ENCODE measurements at regions not wholly inside any gene's neighbourhood (a gene's known extent, or its start where the extent isn't known, plus 50 kb on each side); places are given as distances from the start of the nearest gene placed in this dataset.
"Not testable (repeated sequence)": the region's sequence is repeated elsewhere in the genome, so short reads cannot be mapped to it uniquely, and the experiment has no call there.

DNA sequence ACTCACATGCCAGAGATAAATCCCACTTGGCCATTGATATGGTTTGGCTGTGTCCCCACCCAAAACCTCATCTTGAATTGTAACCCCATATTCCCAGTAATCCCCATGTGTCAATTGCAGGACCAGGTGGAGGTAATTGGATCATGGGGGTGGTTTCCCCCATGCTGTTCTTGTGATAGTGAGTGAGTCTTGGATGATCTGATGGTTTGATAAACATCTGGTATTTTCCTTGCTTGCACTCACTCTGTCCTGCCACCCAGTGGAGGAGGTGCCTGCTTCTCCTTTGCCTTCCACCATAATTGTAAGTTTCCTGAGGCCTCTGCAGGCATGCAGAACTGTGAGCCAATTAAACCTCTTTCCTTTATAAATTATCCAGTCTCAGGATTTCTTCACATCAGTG lies 50.4 kb upstream of the B3GAT2 start:
- not testable (repeated sequence) for DNase-seq (ENCODE audit: low read depth)
- peaks cover 21% of the 10 kb centered on the region for H3K9me3 ChIP-seq (ENCODE audit: control insufficient read depth, low read length)

DNA sequence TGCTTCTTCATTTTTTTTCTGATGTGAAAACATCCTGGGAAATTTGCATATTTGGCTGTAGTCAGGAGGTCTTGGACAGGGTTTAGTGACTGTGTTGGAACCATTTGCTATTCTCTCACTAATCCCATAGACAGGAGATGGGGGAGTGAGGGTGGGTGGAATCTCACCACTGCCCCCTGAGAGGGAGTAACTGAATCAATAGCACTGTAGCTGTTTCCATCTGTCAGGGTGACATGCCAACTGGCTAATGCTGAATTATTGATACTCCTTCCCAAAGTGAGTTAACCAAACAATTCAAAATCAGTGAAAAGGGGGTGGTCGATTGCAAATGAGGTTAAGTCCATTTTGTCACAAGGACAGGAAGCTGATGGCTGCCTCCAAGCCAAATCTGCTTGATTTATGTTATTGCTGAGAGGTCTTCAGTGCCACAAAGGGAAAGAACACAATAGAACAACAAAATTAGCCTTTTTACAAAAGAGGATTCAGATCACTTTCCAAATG lies 55.1 kb upstream of the B3GAT2 start:
- peaks cover 24% of the 10 kb centered on the region for H3K27me3 ChIP-seq (replicated peaks; ENCODE audit: control insufficient read depth, insufficient read depth, low read length)
- H3K4me1 ChIP-seq (ENCODE audit: control insufficient read depth, insufficient read depth, low read length): no peaks in the 10 kb centered on the region
- no peak overlapping the region for H3K9ac ChIP-seq (ENCODE audit: low read length)
- no peaks in the 10 kb centered on the region for H3K36me3 ChIP-seq (ENCODE audit: control insufficient read depth, insufficient read depth, low read length, severe bottlenecking)
- H3K4me3 ChIP-seq (ENCODE audit: low read length): no peak overlapping the region
- DNase-seq (ENCODE audit: low read depth): no peak
- peaks cover 6% of the 10 kb centered on the region for H3K9me3 ChIP-seq (ENCODE audit: control insufficient read depth, low read length)

More for the DNA sequence above, 50.4 kb upstream of the B3GAT2 start:
- H3K36me3 ChIP-seq (ENCODE audit: control insufficient read depth, insufficient read depth, low read length, severe bottlenecking); H3K4me1 ChIP-seq (ENCODE audit: control insufficient read depth, insufficient read depth, low read length); H3K9ac ChIP-seq (ENCODE audit: low read length); H3K4me3 ChIP-seq (ENCODE audit: low read length): not testable (repeated sequence)
- peaks cover 19% of the 10 kb centered on the region for H3K27me3 ChIP-seq (replicated peaks; ENCODE audit: control insufficient read depth, insufficient read depth, low read length)

DNA sequence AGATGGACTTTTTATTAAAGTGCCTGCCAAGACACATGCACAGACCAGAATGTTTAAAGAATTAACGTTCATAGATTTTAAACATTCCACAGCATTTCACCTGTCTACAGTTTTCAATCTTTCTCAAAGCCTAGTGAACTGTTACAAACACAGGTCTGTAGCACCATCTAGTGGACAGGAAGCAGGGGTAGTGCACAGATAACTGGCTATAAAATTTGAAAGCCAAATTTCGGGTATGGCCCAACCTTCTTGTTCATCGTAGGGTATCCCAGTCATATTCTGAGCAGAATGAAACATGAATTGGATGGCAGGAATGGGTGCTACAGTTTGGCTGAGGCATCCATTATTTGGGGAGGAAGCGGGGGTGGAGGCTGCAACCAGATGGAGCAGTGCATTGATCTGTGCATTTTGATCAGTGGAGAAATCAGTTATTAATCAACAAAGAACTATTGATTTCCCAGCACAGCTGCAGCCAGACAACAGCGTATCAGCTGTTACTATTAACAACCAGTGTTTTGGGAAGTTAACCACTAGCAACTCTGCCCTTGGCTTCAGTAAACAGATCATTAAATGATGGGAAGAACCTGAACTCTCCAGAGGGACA lies 56.1 kb upstream of the B3GAT2 start:
- no peak overlapping the region for H3K4me3 ChIP-seq (ENCODE audit: low read length)
- no peaks in the 10 kb centered on the region for H3K4me1 ChIP-seq (ENCODE audit: control insufficient read depth, insufficient read depth, low read length)
- no peaks in the 10 kb centered on the region for H3K36me3 ChIP-seq (ENCODE audit: control insufficient read depth, insufficient read depth, low read length, severe bottlenecking)
- H3K9ac ChIP-seq (ENCODE audit: low read length): no peak overlapping the region
- H3K27me3 ChIP-seq (replicated peaks; ENCODE audit: control insufficient read depth, insufficient read depth, low read length): peaks cover 24% of the 10 kb centered on the region
- peaks cover 6% of the 10 kb centered on the region for H3K9me3 ChIP-seq (ENCODE audit: control insufficient read depth, low read length)
- DNase-seq (ENCODE audit: low read depth): peak; percentile 71

DNA sequence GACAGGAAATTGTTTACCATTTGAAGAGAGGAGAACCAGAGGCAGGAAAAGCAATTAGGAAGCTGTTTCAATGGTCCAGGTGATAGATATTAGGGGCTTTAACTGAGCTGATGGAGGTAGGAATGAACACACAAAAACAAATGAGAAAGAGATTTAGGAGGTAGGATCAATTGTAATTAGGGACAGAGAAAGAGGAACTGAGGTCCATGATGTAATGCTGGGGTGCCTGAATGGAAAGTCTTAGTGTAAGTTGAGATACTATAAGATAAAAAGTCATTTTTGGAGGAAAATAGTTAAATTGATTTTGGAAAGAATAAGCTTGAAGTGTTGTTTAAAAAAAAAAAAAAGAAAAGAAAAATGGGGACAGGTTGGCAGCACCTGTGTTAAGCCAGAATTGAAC lies 58.5 kb upstream of the B3GAT2 start:
- Histone ChIP-seq H3K36me3 (ENCODE audit: control insufficient read depth, insufficient read depth, low read length, severe bottlenecking) (no peaks in the 10 kb centered on the region), H3K9me3 (ENCODE audit: control insufficient read depth, low read length) (no peaks in the 10 kb centered on the region), H3K9ac (ENCODE audit: low read length) (no peak overlapping the region), H3K4me1 (ENCODE audit: control insufficient read depth, insufficient read depth, low read length) (no peaks in the 10 kb centered on the region), H3K4me3 (ENCODE audit: low read length) (no peak overlapping the region), H3K27me3 (replicated peaks; ENCODE audit: control insufficient read depth, insufficient read depth, low read length) (peaks cover 22% of the 10 kb centered on the region)
- DNase-seq (ENCODE audit: low read depth): no peak

DNA sequence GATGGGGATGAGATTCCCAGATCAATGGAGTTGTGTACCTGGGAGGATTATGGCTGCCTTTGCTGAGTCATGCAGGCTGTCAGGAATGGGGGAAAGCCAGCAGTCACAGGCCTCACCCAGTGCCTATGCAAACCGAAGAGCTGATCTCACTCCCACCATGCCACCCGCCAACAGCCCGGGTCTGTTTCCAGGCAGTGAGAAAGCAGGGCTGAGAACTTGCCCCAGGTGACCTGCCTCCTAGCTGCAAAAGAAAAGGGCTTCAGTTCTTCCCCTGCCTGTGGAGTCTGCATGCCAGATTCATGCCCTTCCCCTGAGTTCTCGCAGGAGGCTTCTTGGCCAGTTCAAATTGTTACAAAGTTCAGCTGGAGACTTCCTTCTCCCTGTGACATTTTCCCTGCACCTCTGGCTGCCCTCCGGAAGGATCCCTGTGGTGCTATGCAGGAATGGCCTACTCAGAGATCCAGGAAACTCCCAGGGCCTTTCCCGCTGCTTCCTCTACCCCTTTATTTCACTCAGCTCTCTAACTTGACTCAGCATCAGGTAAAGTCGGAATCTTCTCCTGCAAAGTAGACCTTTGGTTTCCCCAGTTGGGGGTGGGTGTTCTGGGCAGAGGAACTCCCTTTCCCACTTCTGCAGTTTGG lies 71.5 kb upstream of the B3GAT2 start:
- H3K9me3 ChIP-seq (ENCODE audit: control insufficient read depth, low read length): no peaks in the 10 kb centered on the region
- H3K4me3 ChIP-seq (ENCODE audit: low read length): no peak overlapping the region
- no peak overlapping the region for H3K9ac ChIP-seq (ENCODE audit: low read length)
- DNase-seq (ENCODE audit: low read depth): no peak
- no peaks in the 10 kb centered on the region for H3K36me3 ChIP-seq (ENCODE audit: control insufficient read depth, insufficient read depth, low read length, severe bottlenecking)
- no peaks in the 10 kb centered on the region for H3K27me3 ChIP-seq (replicated peaks; ENCODE audit: control insufficient read depth, insufficient read depth, low read length)
- peaks cover 4% of the 10 kb centered on the region for H3K4me1 ChIP-seq (ENCODE audit: control insufficient read depth, insufficient read depth, low read length)

DNA sequence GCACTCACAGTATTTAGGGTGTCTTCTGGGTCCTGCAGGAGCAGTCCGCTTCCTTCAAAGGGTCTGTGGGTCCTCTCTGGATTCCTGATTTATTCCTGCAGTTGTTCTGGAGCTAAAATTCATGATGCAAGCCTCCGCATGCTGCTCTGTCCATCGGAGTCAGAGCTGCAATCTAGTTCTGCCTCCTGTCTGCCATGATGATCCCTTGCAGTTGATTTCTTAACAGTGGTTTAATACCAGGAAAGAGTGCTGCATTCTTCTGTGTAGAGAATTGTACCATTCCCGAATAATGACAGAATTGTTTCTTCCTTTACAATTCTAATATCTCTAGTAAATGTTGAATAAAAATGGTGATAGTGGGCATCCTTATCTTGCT lies 72.0 kb upstream of the B3GAT2 start:
- Histone ChIP-seq H3K36me3 (ENCODE audit: control insufficient read depth, insufficient read depth, low read length, severe bottlenecking) (no peaks in the 10 kb centered on the region), H3K4me3 (ENCODE audit: low read length) (no peak overlapping the region), H3K4me1 (ENCODE audit: control insufficient read depth, insufficient read depth, low read length) (peaks cover 4% of the 10 kb centered on the region), H3K9ac (ENCODE audit: low read length) (no peak overlapping the region), H3K9me3 (ENCODE audit: control insufficient read depth, low read length) (no peaks in the 10 kb centered on the region), H3K27me3 (replicated peaks; ENCODE audit: control insufficient read depth, insufficient read depth, low read length) (no peaks in the 10 kb centered on the region)
- DNase-seq (ENCODE audit: low read depth): no peak

DNA sequence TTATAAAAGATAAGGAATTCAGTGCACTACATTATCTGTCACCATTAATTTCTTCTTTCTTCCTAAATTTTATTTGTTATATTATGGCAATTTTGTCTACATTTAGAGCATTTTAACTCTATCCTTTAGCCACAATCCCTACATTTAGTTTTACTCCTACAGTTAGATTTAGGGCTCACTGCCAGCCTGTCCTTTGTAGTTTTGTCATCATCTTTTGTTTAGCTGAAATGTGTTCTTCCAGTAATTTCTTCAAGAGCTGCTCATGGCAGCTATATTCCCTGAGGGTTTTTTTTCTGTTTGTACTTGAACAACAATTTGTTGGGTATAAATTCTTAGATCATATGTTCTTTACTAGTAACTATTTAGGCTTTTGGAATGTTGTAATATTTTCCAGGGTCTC lies 72.7 kb upstream of the B3GAT2 start:
- H3K4me3 ChIP-seq (ENCODE audit: low read length): no peak overlapping the region
- no peaks in the 10 kb centered on the region for H3K36me3 ChIP-seq (ENCODE audit: control insufficient read depth, insufficient read depth, low read length, severe bottlenecking)
- H3K4me1 ChIP-seq (ENCODE audit: control insufficient read depth, insufficient read depth, low read length): peaks cover 4% of the 10 kb centered on the region
- no peaks in the 10 kb centered on the region for H3K9me3 ChIP-seq (ENCODE audit: control insufficient read depth, low read length)
- H3K27me3 ChIP-seq (replicated peaks; ENCODE audit: control insufficient read depth, insufficient read depth, low read length): no peaks in the 10 kb centered on the region
- DNase-seq (ENCODE audit: low read depth): no peak
- no peak overlapping the region for H3K9ac ChIP-seq (ENCODE audit: low read length)

DNA sequence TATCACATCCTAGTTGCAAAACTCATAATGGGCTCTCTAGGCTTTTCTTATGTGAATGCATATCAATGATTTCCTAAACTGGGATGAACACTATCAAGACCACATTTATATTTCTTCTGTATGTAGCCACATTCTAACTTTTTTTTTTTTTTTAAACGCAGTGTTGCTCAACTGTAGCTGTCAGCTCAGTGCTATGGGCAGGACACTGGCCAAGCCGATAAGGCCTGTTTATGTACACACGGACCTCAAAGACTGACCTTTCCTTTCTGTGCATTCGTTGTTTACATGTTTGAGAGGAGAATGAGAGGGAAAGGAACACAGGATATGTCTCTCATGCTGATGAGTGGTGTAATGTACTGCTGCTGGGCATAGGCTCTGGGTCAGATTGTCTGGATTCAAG lies 75.1 kb upstream of the B3GAT2 start:
- H3K27me3 ChIP-seq (replicated peaks; ENCODE audit: control insufficient read depth, insufficient read depth, low read length): no peaks in the 10 kb centered on the region
- H3K4me1 ChIP-seq (ENCODE audit: control insufficient read depth, insufficient read depth, low read length): peaks cover 4% of the 10 kb centered on the region
- H3K4me3 ChIP-seq (ENCODE audit: low read length): no peak overlapping the region
- no peak overlapping the region for H3K9ac ChIP-seq (ENCODE audit: low read length)
- no peak for DNase-seq (ENCODE audit: low read depth)
- no peaks in the 10 kb centered on the region for H3K36me3 ChIP-seq (ENCODE audit: control insufficient read depth, insufficient read depth, low read length, severe bottlenecking)
- no peaks in the 10 kb centered on the region for H3K9me3 ChIP-seq (ENCODE audit: control insufficient read depth, low read length)

DNA sequence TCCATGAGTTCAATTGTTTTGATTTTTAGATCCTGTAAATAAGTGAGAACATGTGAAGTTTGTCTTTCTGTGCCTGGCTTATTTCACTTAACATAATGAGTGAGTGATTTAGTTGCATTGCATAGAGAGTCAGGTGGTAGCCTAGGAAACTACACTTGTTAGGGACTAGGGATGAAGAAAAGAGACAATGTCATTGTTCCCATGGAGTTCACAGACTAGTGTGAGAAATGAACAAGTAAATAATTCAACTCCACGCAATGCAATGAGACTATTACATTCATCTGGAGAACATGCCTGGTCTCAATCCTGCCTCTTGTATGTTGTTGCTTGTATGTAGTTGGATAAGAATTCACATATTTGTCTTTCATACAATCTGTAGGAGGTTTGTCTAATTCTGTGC lies 76.3 kb upstream of the B3GAT2 start:
- no peaks in the 10 kb centered on the region for H3K27me3 ChIP-seq (replicated peaks; ENCODE audit: control insufficient read depth, insufficient read depth, low read length)
- no peak for DNase-seq (ENCODE audit: low read depth)
- no peaks in the 10 kb centered on the region for H3K36me3 ChIP-seq (ENCODE audit: control insufficient read depth, insufficient read depth, low read length, severe bottlenecking)
- no peaks in the 10 kb centered on the region for H3K9me3 ChIP-seq (ENCODE audit: control insufficient read depth, low read length)
- H3K4me3 ChIP-seq (ENCODE audit: low read length): no peak overlapping the region
- no peak overlapping the region for H3K9ac ChIP-seq (ENCODE audit: low read length)
- peaks cover 4% of the 10 kb centered on the region for H3K4me1 ChIP-seq (ENCODE audit: control insufficient read depth, insufficient read depth, low read length)

DNA sequence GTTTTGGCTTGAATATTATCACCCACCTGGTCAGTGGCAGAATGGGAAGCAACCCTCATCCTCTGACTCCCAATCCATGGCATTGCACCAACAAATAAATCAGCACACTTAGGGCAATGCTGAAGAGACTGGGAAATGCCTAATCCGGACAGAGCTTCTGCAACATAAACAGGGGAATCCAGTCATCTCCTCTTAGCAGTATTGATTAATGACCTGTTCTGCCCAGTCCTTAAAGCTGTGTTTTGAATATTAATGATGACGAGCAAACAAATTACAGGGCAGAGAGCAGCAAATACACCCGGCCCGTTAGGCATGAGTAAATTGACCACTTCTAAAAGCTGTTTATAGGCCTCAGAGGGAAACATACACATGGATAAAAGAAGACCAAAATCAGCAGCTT lies 77.0 kb upstream of the B3GAT2 start:
- DNase-seq (ENCODE audit: low read depth): no peak
- no peaks in the 10 kb centered on the region for H3K9me3 ChIP-seq (ENCODE audit: control insufficient read depth, low read length)
- H3K27me3 ChIP-seq (replicated peaks; ENCODE audit: control insufficient read depth, insufficient read depth, low read length): peaks cover 7% of the 10 kb centered on the region
- peaks cover 4% of the 10 kb centered on the region for H3K4me1 ChIP-seq (ENCODE audit: control insufficient read depth, insufficient read depth, low read length)
- no peaks in the 10 kb centered on the region for H3K36me3 ChIP-seq (ENCODE audit: control insufficient read depth, insufficient read depth, low read length, severe bottlenecking)
- no peak overlapping the region for H3K4me3 ChIP-seq (ENCODE audit: low read length)
- H3K9ac ChIP-seq (ENCODE audit: low read length): no peak overlapping the region

DNA sequence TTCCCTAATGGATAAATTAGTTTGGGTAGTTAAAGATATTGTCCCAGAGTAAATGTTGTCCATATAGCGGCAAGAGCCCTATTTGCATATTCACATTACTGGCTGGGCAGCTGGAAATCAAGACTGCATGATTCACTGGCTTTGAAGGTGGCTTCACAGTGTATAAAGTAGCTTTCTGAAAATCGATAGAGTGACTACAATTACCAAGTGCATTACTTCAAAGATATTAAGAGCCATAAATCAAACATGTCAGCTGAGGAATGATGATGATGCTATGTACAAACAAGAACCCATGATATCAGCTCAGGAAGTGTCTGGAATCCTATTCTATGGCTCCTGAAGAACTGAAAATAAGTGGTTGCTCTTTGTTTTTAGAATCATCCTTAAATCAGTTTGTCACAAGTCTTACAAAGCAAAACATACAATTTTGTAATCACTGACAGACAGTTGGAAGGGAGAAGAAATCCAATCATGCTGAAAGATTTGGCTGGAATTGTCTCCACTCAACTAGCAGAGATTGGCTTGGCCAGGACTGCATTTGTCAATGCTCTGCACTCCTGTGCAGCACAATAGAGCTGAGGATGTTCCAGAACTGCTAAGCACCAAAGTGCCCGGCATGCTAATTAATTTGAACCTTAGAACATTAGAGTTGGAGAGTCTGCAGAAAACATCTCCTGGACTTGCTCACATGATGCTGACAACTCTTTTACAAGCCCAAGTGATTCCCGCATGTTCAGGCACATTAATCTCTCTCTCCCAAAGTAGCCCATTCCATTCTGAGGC lies 77.9 kb upstream of the B3GAT2 start:
- Histone ChIP-seq H3K4me3 (ENCODE audit: low read length) (no peak overlapping the region), H3K4me1 (ENCODE audit: control insufficient read depth, insufficient read depth, low read length) (peaks cover 4% of the 10 kb centered on the region), H3K9ac (ENCODE audit: low read length) (no peak overlapping the region), H3K9me3 (ENCODE audit: control insufficient read depth, low read length) (no peaks in the 10 kb centered on the region), H3K36me3 (ENCODE audit: control insufficient read depth, insufficient read depth, low read length, severe bottlenecking) (no peaks in the 10 kb centered on the region), H3K27me3 (replicated peaks; ENCODE audit: control insufficient read depth, insufficient read depth, low read length) (peaks cover 8% of the 10 kb centered on the region)
- no peak for DNase-seq (ENCODE audit: low read depth)
